ENCODE measurements at regions not wholly inside any gene's neighbourhood (a gene's known extent, or its start where the extent isn't known, plus 50 kb on each side); places are given as distances from the start of the nearest gene placed in this dataset.

- TF ChIP-seq TEAD4 (IDR thresholded peaks at IDR 0.05) (no peak), REST (IDR thresholded peaks at IDR 0.05; ENCODE audit: low read depth) (no peak), EP300 (IDR thresholded peaks at IDR 0.05; ENCODE audit: borderline replicate concordance) (no peak), RAD21 (IDR thresholded peaks at IDR 0.05; ENCODE audit: low read depth) (no peak), TAF1 (IDR thresholded peaks at IDR 0.05; ENCODE audit: low read depth) (no peak), CEBPB (IDR thresholded peaks at IDR 0.05) (no peak), MAX (IDR thresholded peaks at IDR 0.05) (no peak), CREB1 (IDR thresholded peaks at IDR 0.05; ENCODE audit: low read depth) (no peak), ZBTB7A (IDR thresholded peaks at IDR 0.05; ENCODE audit: low read depth) (no peak), USF1 (IDR thresholded peaks at IDR 0.05) (no peak), YY1 (IDR thresholded peaks at IDR 0.05; ENCODE audit: low read depth) (no peak), NFIC (IDR thresholded peaks at IDR 0.05) (no peak), TCF12 (IDR thresholded peaks at IDR 0.05; ENCODE audit: low read depth) (no peak), EGR1 (IDR thresholded peaks at IDR 0.05) (no peak)
Measured at GRCh38 chr1:79749607-79750006, 743.1 kb upstream of the ADGRL4 start.
